Endothelial cell of hepatic sinusoid (primary cell): ENCODE measurements at regions not wholly inside any gene's neighbourhood (a gene's known extent, or its start where the extent isn't known, plus 50 kb on each side); places are given as distances from the start of the nearest gene placed in this dataset.

Source experiments
- in situ Hi-C: cut with HindIII; loops from 2 replicates; pipeline ENCODE4 v1.10.0; 2017; ENCODE audit warnings: low sequenced_read_pairs

DNA sequence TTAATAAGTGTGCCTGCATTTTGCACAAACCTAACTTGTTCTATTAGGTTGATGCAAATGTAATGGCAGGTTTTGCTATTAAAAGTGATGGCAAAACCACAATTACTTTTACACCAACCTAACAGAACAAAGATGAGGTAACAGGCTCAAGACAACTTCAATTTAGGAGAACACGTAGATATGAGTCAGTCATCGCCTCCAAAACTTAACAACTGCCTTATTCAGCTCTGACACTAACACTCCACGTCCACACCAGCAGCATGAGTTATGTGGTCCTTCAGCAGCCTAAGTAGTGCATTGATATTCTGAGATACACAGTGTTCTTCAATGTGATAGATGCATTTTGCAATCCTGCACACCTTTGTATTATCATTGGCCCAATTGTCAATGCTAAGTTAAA, 1175.1 kb upstream of the ACVR2A start:
- in situ Hi-C loops, result no loop called here

DNA sequence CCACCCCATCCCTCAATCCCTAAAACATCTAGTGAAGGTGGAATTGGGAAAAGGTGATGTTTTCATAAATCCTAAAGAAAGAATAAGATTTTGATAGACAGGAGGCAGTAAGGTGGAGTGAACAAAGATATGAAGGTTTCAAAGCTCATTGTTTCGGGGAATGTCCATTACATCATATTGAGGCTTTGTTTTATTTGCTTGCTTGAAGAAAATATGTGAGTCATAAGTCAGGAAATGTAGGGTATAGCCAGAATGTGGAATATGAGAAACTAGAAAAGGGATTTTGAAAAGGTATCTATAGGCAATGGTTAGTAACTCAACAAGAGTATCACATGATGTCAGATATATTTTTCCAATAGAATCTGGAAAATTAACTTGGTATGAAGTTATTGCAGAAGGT, 1178.5 kb upstream of the ACVR2A start:
- in situ Hi-C loops, result no loop called here

GRCh38 chr2:146665800-146666199, 1179.0 kb upstream of the ACVR2A start:
- in situ Hi-C loops, result no loop called here

GRCh38 chr2:146661473-146662096, 1183.2 kb upstream of the ACVR2A start:
- in situ Hi-C loops, result no loop called here

DNA sequence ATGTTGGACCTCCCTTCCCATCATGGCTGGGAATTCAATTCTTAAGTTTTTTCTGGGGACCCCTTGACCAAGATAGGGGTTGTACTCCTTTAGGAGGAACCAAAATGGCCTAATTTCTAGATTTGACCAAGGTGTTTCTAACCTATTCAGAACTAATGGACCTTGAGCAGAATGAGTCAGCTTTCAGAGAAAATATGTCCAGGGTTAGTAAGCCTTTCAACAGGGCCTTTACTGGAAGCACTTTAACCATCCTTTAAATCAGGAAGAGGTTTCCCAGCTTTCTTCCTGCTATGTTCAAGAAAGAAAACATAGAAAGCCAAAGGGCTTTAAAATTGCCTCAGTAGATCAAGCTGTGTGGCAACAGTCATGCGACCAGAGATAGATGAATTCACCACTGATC, 1184.9 kb upstream of the ACVR2A start:
- in situ Hi-C loops, result no loop called here

- in situ Hi-C loops, result no loop called here
Measured at GRCh38 chr2:146652311-146652710, 1192.5 kb upstream of the ACVR2A start.

GRCh38 chr2:146651361-146651760, 1193.5 kb upstream of the ACVR2A start:
- in situ Hi-C loops, result no loop called here

DNA sequence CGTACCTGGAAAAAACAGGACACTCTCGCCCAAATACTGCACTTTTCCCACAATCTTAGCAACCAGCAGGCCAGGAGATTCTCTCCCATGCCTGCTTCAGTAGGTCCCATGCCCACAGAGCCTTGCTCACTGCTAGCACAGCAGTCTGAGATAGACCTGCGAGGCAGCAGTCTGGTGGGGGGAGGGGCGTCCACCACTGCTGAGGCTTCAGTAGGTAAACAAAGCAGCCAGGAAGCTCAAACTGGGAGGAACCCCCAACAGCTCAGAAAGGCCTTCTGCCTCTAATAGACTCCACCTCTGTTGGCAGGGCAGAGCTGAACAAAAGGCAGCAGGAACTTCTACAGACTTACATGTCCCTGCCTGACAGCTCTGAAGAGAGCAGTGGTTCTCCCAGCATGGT, 1202.8 kb upstream of the ACVR2A start:
- in situ Hi-C loops, result no loop called here

- in situ Hi-C loops, result no loop called here
Measured at GRCh38 chr2:146634230-146635097, 1210.4 kb upstream of the ACVR2A start.

GRCh38 chr2:146633159-146633558, 1211.7 kb upstream of the ACVR2A start:
- in situ Hi-C loops, result no loop called here

- in situ Hi-C loops, result no loop called here
Measured at GRCh38 chr2:146632707-146633106, 1212.1 kb upstream of the ACVR2A start.

DNA sequence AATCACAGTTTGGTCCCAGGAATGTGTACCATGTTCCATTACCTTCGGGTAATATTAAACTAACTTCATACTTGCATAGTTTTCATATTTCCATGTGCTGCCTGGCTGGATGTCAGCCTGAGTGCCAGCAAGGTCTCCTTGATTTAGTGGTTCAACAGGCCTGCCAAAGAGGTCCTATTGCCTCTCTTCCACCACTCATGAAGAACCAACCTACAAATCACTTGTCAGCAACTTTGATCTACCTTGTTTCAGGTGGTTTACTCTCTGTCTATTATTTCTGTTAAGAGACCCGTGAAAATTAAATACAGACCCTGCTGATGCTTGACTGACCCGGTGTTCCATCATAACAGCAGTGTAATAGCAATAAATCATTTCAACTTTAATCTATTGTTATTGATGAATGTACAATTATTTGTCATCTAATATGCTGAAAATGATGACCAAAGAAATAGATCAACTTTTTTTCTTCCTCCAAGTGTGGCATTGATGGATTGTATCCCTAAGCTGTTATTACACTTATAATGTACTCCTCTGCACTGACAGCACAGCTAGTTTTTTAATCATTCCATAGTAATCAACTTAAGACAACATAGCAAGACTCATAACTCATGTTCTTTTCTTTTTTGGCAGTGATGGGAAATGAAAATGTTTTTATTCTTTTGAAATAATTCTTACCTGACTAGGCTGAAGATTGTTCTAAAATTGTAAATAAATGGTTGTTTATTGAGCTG, 1220.2 kb upstream of the ACVR2A start:
- in situ Hi-C loops, result no loop called here

- in situ Hi-C loops, result no loop called here
Measured at GRCh38 chr2:146623771-146624170, 1221.1 kb upstream of the ACVR2A start.

DNA sequence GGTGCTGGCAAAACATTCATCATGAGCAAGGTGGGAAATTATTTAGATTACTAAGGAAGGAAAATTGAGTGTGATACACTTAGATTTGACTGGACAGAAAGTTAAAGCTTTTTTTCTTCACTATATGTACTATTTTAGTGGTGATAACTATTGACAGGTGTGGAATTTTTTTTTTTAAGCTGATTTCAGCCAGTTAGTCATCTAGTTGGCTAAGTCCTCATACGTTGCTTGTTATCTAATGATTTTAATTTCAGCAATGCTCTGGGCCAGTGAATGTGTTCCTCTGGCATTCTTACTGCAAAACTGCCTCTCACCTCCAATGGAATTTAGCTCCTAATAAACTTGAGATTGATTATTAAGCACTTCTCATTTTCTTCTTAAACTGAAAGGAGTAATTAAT, 1223.2 kb upstream of the ACVR2A start:
- in situ Hi-C loops, result no loop called here

DNA sequence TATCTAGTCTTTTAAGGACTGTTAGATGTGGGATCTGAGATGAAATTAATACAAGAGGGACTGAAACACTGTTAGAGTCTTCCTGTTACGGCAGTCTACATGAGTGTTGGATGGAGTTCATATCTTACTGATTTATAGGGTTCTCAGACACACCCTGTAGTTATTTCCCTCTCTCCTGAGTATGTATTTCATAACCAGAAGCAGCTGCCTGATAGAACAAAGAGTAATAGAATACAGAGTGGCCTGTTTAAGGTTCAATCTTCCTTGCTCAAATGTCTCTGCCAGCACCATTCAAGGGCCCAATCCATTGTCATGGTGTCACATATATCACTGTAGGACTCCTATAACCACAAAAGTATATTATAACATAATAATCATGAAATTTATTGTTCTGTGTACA, 1229.1 kb upstream of the ACVR2A start:
- in situ Hi-C loops, result no loop called here

DNA sequence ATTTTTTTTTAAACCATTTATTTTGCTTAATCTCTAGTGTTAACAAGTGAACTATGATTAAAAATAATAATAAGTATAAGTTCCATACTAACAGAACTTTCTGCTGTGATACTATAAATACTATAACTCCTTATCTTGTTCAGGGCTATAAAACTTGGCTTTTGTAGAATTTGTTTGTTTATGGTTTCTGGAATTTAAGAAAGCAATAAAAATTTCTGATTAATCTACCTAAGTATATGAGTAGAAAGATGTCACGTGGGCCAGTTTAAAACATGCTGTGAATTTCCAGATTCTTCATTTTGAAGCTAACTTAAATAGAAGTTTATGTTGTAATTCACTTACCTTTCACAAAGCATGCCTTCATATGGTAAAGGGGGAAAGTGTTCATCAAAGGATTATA, 1236.3 kb upstream of the ACVR2A start:
- in situ Hi-C loops, result no loop called here

GRCh38 chr2:146604521-146604920, 1240.3 kb upstream of the ACVR2A start:
- in situ Hi-C loops, result no loop called here

DNA sequence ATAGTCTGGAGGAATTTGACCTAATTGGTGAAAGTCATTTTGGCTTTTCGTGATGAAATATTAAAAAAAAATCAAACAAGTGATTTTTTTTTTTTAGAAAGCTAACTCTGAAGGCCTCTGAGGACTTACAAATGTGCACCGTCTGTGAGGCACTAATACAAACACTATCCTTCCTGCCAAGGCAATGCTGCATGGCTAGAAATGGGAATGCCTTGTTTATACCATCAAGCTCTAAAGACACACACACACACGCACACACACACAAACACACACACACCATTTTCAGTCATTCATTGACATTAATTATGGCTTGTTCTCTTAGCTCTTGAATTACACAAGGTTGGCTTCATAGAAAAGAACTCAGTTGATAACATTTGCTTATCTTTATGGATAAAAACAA, 1242.0 kb upstream of the ACVR2A start:
- in situ Hi-C loops, result no loop called here

GRCh38 chr2:146602383-146602782, 1242.4 kb upstream of the ACVR2A start:
- in situ Hi-C loops, result no loop called here

GRCh38 chr2:146598791-146599190, 1246.0 kb upstream of the ACVR2A start:
- in situ Hi-C loops, result no loop called here

- in situ Hi-C loops, result no loop called here
Measured at GRCh38 chr2:146597291-146597690, 1247.5 kb upstream of the ACVR2A start.

- in situ Hi-C loops, result no loop called here
Measured at GRCh38 chr2:146591908-146592307, 1252.9 kb upstream of the ACVR2A start.
